ENCODE measurements at regions not wholly inside any gene's neighbourhood (a gene's known extent, or its start where the extent isn't known, plus 50 kb on each side); places are given as distances from the start of the nearest gene placed in this dataset.

DNA sequence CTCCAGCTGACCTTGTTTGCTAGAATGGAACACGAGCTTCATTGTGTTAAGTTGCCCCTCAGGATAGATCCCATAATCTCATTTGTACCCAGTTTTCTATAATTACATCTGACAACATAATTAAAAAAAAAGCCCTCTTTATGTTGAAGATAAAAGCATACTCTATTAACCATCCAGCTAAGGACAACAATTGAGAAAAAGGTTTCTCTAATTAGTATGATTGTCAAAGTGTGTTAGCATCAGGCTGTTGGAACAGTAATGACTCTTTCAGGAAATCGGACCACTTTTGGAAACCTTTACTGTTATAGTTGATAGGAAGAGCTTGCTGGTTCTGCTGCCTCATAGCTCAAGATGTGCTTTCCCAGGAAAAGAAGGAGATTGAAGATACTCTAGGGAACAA, 172.6 kb downstream of the FHIP1A start:
- WGBS (ENCODE audit: insufficient coverage, low coverage, missing lambda C conversion rate), result 0% methylated on average over 2 of the region's 2 CpGs
- in situ Hi-C loops (cut with MboI) (no loop called here), intact Hi-C loops (cut with micrococcal nuclease) (no loop called here)
- no peaks in the 10 kb centered on the region for H3K79me2 ChIP-seq (ENCODE audit: control insufficient read depth, insufficient read depth, low read length)
- H3K4me2 ChIP-seq (ENCODE audit: insufficient read depth, low read length), result no peak overlapping the region
- no peaks in the 10 kb centered on the region for H3K36me3 ChIP-seq (ENCODE audit: control insufficient read depth, insufficient read depth, low read length)
- H3K4me3 ChIP-seq, result no peak overlapping the region
- TF ChIP-seq, protein P1, sequence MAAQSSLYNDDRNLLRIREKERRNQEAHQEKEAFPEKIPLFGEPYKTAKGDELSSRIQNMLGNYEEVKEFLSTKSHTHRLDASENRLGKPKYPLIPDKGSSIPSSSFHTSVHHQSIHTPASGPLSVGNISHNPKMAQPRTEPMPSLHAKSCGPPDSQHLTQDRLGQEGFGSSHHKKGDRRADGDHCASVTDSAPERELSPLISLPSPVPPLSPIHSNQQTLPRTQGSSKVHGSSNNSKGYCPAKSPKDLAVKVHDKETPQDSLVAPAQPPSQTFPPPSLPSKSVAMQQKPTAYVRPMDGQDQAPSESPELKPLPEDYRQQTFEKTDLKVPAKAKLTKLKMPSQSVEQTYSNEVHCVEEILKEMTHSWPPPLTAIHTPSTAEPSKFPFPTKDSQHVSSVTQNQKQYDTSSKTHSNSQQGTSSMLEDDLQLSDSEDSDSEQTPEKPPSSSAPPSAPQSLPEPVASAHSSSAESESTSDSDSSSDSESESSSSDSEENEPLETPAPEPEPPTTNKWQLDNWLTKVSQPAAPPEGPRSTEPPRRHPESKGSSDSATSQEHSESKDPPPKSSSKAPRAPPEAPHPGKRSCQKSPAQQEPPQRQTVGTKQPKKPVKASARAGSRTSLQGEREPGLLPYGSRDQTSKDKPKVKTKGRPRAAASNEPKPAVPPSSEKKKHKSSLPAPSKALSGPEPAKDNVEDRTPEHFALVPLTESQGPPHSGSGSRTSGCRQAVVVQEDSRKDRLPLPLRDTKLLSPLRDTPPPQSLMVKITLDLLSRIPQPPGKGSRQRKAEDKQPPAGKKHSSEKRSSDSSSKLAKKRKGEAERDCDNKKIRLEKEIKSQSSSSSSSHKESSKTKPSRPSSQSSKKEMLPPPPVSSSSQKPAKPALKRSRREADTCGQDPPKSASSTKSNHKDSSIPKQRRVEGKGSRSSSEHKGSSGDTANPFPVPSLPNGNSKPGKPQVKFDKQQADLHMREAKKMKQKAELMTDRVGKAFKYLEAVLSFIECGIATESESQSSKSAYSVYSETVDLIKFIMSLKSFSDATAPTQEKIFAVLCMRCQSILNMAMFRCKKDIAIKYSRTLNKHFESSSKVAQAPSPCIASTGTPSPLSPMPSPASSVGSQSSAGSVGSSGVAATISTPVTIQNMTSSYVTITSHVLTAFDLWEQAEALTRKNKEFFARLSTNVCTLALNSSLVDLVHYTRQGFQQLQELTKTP (IDR thresholded peaks at IDR 0.05; ENCODE audit: low read depth in 1 of 2, partially characterized antibody in 2 of 2), result no peak
- no peak for TF ChIP-seq ZNF561 (CRISPR knock-in tag; conservative IDR thresholded peaks at IDR 0.05)
- no peak for TF ChIP-seq MXI1 (IDR thresholded peaks at IDR 0.05; ENCODE audit: low read depth, low read length)
- TF ChIP-seq, protein P2, sequence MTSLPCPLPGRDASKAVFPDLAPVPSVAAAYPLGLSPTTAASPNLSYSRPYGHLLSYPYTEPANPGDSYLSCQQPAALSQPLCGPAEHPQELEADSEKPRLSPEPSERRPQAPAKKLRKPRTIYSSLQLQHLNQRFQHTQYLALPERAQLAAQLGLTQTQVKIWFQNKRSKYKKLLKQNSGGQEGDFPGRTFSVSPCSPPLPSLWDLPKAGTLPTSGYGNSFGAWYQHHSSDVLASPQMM (CRISPR knock-in tag; IDR thresholded peaks at IDR 0.05), result no peak
- TF ChIP-seq RAD51 (IDR thresholded peaks at IDR 0.05; ENCODE audit: borderline replicate concordance, low read depth), result no peak
- no peak for TF ChIP-seq PHB (CRISPR knock-in tag; IDR thresholded peaks at IDR 0.05)
- H3K9me1 ChIP-seq (ENCODE audit: control insufficient read depth, insufficient read depth, low read length), result no peaks in the 10 kb centered on the region
- POLR2A ChIA-PET, result no interaction called here
- CTCF ChIA-PET (ENCODE audit: low intra/inter-chr PET ratio), result no interaction called here
- H4K20me1 ChIP-seq (replicated peaks; ENCODE audit: control insufficient read depth, insufficient read depth, low read length), result no peaks in the 10 kb centered on the region
- H3K9ac ChIP-seq (ENCODE audit: insufficient read depth in 1 of 2, low read depth in 2 of 2, low read length in 2 of 2), result no peak overlapping the region
- H3K9me3 ChIP-seq (replicated peaks; ENCODE audit: control insufficient read depth, insufficient read depth, low read depth, low read length), result no peaks in the 10 kb centered on the region
- no peak overlapping the region for H2AFZ ChIP-seq (ENCODE audit: low read depth, low read length)
- H3K4me1 ChIP-seq (replicated peaks in 1 of 2; ENCODE audit: control insufficient read depth in 2 of 2, insufficient read depth in 2 of 2, low read length in 2 of 2), result no peaks in the 10 kb centered on the region
- H3K27me3 ChIP-seq (ENCODE audit: control insufficient read depth in 2 of 2, insufficient read depth in 2 of 2, low read length in 2 of 2), result no peaks in the 10 kb centered on the region; a peak in 3 of 5 replicates
- no peak overlapping the region for H3K27ac ChIP-seq (ENCODE audit: extremely low read depth, low read depth, low read length)
- BruUV-seq (replicated peaks), result no TSS peak
- ATAC-seq (no peak), FAIRE-seq (no peak), DNase-seq (ENCODE audit: extremely low read depth in 1 of 4, low spot score in 3 of 4) (no peak)
